ENCODE measurements at regions not wholly inside any gene's neighbourhood (a gene's known extent, or its start where the extent isn't known, plus 50 kb on each side); places are given as distances from the start of the nearest gene placed in this dataset.

- peaks cover 4% of the 10 kb centered on the region for H3K27me3 Mint-ChIP-seq (ENCODE audit: unreplicated experiment)
- H3K27ac Mint-ChIP-seq (ENCODE audit: unreplicated experiment): no peak overlapping the region
- no peaks in the 10 kb centered on the region for H3K36me3 Mint-ChIP-seq (ENCODE audit: unreplicated experiment)
- H3K4me3 Mint-ChIP-seq (ENCODE audit: unreplicated experiment): no peak overlapping the region
- H3K4me1 Mint-ChIP-seq (ENCODE audit: low read depth, unreplicated experiment): peaks cover 31% of the 10 kb centered on the region
- no peak for TF ChIP-seq CTCF (IDR thresholded peaks at IDR 0.05; ENCODE audit: partially characterized antibody, unreplicated experiment)
- DNase-seq: no peak
- peaks cover 1% of the 10 kb centered on the region for H3K9me3 Mint-ChIP-seq (ENCODE audit: unreplicated experiment)
Observed at GRCh38 chr14:66078006-66078405, 408.2 kb upstream of the CCDC196 start.

- no peak for DNase-seq
- H3K4me3 Mint-ChIP-seq (ENCODE audit: unreplicated experiment): peak overlapping the region; percentile 35
- peak overlapping the region; percentile 15 for H3K27ac Mint-ChIP-seq (ENCODE audit: unreplicated experiment)
- peaks cover 13% of the 10 kb centered on the region for H3K4me1 Mint-ChIP-seq (ENCODE audit: low read depth, unreplicated experiment)
- no peaks in the 10 kb centered on the region for H3K27me3 Mint-ChIP-seq (ENCODE audit: unreplicated experiment)
- H3K9me3 Mint-ChIP-seq (ENCODE audit: unreplicated experiment): peaks cover 1% of the 10 kb centered on the region
- no peaks in the 10 kb centered on the region for H3K36me3 Mint-ChIP-seq (ENCODE audit: unreplicated experiment)
- no peak for TF ChIP-seq CTCF (IDR thresholded peaks at IDR 0.05; ENCODE audit: partially characterized antibody, unreplicated experiment)
Observed at GRCh38 chr14:66081594-66082376, 404.4 kb upstream of the CCDC196 start.

GRCh38 chr14:66085224-66085623 lies 400.9 kb upstream of the CCDC196 start:
- Mint-ChIP-seq H3K4me1 (ENCODE audit: low read depth, unreplicated experiment) (peaks cover 15% of the 10 kb centered on the region), H3K4me3 (ENCODE audit: unreplicated experiment) (no peak overlapping the region), H3K27me3 (ENCODE audit: unreplicated experiment) (no peaks in the 10 kb centered on the region), H3K27ac (ENCODE audit: unreplicated experiment) (no peak overlapping the region), H3K36me3 (ENCODE audit: unreplicated experiment) (no peaks in the 10 kb centered on the region), H3K9me3 (ENCODE audit: unreplicated experiment) (peaks cover 1% of the 10 kb centered on the region)
- no peak for TF ChIP-seq CTCF (IDR thresholded peaks at IDR 0.05; ENCODE audit: partially characterized antibody, unreplicated experiment)
- no peak for DNase-seq

- peaks cover 15% of the 10 kb centered on the region for H3K4me1 Mint-ChIP-seq (ENCODE audit: low read depth, unreplicated experiment)
- peaks cover 1% of the 10 kb centered on the region for H3K9me3 Mint-ChIP-seq (ENCODE audit: unreplicated experiment)
Observed at GRCh38 chr14:66085665-66086064, 400.5 kb upstream of the CCDC196 start.

More at GRCh38 chr14:66085665-66086064, 400.5 kb upstream of the CCDC196 start:
- H3K36me3 Mint-ChIP-seq (ENCODE audit: unreplicated experiment): no peaks in the 10 kb centered on the region
- no peak overlapping the region for H3K27ac Mint-ChIP-seq (ENCODE audit: unreplicated experiment)
- TF ChIP-seq CTCF (IDR thresholded peaks at IDR 0.05; ENCODE audit: partially characterized antibody, unreplicated experiment): no peak
- H3K4me3 Mint-ChIP-seq (ENCODE audit: unreplicated experiment): no peak overlapping the region
- no peaks in the 10 kb centered on the region for H3K27me3 Mint-ChIP-seq (ENCODE audit: unreplicated experiment)
- DNase-seq: no peak
